Naive thymus-derived CD4-positive, alpha-beta T cell (primary cell): ENCODE measurements at regions not wholly inside any gene's neighbourhood (a gene's known extent, or its start where the extent isn't known, plus 50 kb on each side); places are given as distances from the start of the nearest gene placed in this dataset.

Source experiments
- ATAC-seq: fragments of 150-1000 bp; cut with Tn5 transposase; 2 replicates; pipeline ENCODE4 v1.10.0; 2021; ENCODE audit warnings: mild to moderate bottlenecking, moderate library complexity
- CTCF ChIA-PET: fragments of 350-600 bp; sonication (Branson Sonifier 250); formaldehyde crosslinking; loops from one replicate; lab custom pipeline; 2021; ENCODE audit warnings: antibody characterized with exemption; lab: Charles Lee
- POLR2A ChIA-PET: fragments of 350-600 bp; sonication (Branson Sonifier 250); formaldehyde crosslinking; loops from one replicate; lab custom pipeline; 2021; ENCODE audit warnings: antibody characterized with exemption, inconsistent platforms; lab: Charles Lee
- DNase-seq, 9 donors: peaks; one replicate each; pipeline versions ENCODE4 v3.0.0 to v3.0.0-alpha.2; 2020 to 2022; ENCODE audit warnings: mixed read lengths in 1 of 9
- H3K27ac ChIP-seq: one replicate; pipeline ENCODE4 v1.7.0; 2013; ENCODE audit warnings: mild to moderate bottlenecking, low read depth, low read length, moderate library complexity
- H3K27me3 ChIP-seq, 2 donors: one replicate each; pipeline ENCODE4 v1.7.0; 2013; ENCODE audit warnings: low read length in 2 of 2, mild to moderate bottlenecking in 2 of 2, moderate library complexity in 2 of 2; ENCODE audit not compliant: control insufficient read depth in 2 of 2, insufficient read depth in 2 of 2
- H3K36me3 ChIP-seq, 3 experiments: 1 replicate in 2 of 3; 2 replicates in 1 of 3; pipeline ENCODE4 v1.7.0; 2013; ENCODE audit warnings: low read length in 3 of 3, mild to moderate bottlenecking in 3 of 3, moderate library complexity in 1 of 3; ENCODE audit not compliant: insufficient read depth in 3 of 3, control insufficient read depth in 2 of 3
- H3K4me1 ChIP-seq, 2 donors: one replicate each; pipeline ENCODE4 v1.7.0; 2013; ENCODE audit warnings: low read length in 2 of 2, mild to moderate bottlenecking in 2 of 2, moderate library complexity in 1 of 2; ENCODE audit not compliant: control insufficient read depth in 2 of 2, insufficient read depth in 2 of 2
- H3K4me3 ChIP-seq: 2 replicates; pipeline ENCODE4 v1.7.0; 2013; ENCODE audit warnings: mild to moderate bottlenecking, low read length
- H3K9me3 ChIP-seq, 3 experiments: 1 replicate in 2 of 3; 2 replicates in 1 of 3; pipeline ENCODE4 v1.7.0; 2013; ENCODE audit warnings: low read length in 3 of 3; ENCODE audit not compliant: control insufficient read depth in 2 of 3
- H3K27ac Mint-ChIP-seq, 9 donors: one replicate each; pipeline ENCODE4 v1.8.0; 2020 to 2022; ENCODE audit warnings: mixed read lengths in 9 of 9, mild to moderate bottlenecking in 8 of 9, moderate library complexity in 5 of 9, inconsistent platforms in 2 of 9
- H3K27me3 Mint-ChIP-seq, 5 donors: one replicate each; pipeline ENCODE4 v1.8.0; 2021 to 2022; ENCODE audit warnings: mixed read lengths in 5 of 5, mild to moderate bottlenecking in 1 of 5
- H3K36me3 Mint-ChIP-seq, 5 donors: one replicate each; pipeline ENCODE4 v1.8.0; 2020 to 2022; ENCODE audit warnings: mixed read lengths in 5 of 5, mild to moderate bottlenecking in 3 of 5, inconsistent platforms in 1 of 5
- H3K4me1 Mint-ChIP-seq, 7 donors: one replicate each; pipeline ENCODE4 v1.8.0; 2020 to 2022; ENCODE audit warnings: mixed read lengths in 7 of 7, mild to moderate bottlenecking in 3 of 7, inconsistent platforms in 1 of 7
- H3K4me3 Mint-ChIP-seq, 10 donors: one replicate each; pipeline ENCODE4 v1.8.0; 2020 to 2022; ENCODE audit warnings: mild to moderate bottlenecking in 10 of 10, mixed read lengths in 10 of 10, moderate library complexity in 6 of 10, inconsistent platforms in 2 of 10
- H3K9me3 Mint-ChIP-seq, 11 donors: one replicate each; pipeline ENCODE4 v1.8.0; 2020 to 2022; ENCODE audit warnings: mixed read lengths in 11 of 11, mild to moderate bottlenecking in 4 of 11, inconsistent platforms in 1 of 11, moderate library complexity in 1 of 11
- intact Hi-C, 2 donors: fragments of 100-400 bp; cut with micrococcal nuclease; formaldehyde crosslinking; loops; one replicate each; pipeline ENCODE4 v1.15.1; 2023

DNA sequence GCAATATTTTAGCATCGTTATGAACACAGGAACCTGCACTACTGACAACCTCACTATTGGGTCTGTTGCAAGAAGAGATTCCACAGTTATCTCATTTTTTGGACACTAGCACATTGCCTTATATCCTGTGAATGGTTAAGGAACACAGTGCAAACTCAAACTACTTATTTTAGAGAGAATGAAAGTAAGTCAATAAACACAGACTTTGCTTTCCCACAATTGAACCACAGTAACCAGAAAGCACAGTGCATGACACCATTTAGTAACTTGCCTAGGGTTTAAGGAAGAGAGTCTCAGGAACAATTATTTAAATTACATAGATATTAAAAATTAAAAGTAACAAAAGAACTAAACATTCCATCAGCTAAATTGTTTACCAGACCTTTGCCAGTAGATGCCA lies 468.8 kb downstream of the ZWINT start:
- Histone ChIP-seq H3K4me1 (no peaks in the 10 kb centered on the region), H3K9me3 (no peaks in the 10 kb centered on the region), H3K27ac (no peak overlapping the region), H3K27me3 (no peaks in the 10 kb centered on the region), H3K36me3 (no peaks in the 10 kb centered on the region), H3K4me3 (no peak overlapping the region)
- H3K4me1 Mint-ChIP-seq: no peaks in the 10 kb centered on the region
- no peak for ATAC-seq
- intact Hi-C loops: no loop called here
- H3K36me3 Mint-ChIP-seq: no peaks in the 10 kb centered on the region
- DNase-seq: no peak
- H3K4me3 Mint-ChIP-seq: no peak overlapping the region
- no peaks in the 10 kb centered on the region for H3K27me3 Mint-ChIP-seq
- ChIA-PET CTCF (no interaction called here), POLR2A (no interaction called here)
- H3K9me3 Mint-ChIP-seq: peaks cover 0 to 12% (median 4%) of the 10 kb centered on the region in 11 donors
- no peak overlapping the region for H3K27ac Mint-ChIP-seq

GRCh38 chr10:55881588-55881987 lies 479.5 kb downstream of the ZWINT start:
- intact Hi-C loops: no loop called here
- Mint-ChIP-seq H3K4me3 (no peak overlapping the region), H3K36me3 (no peaks in the 10 kb centered on the region), H3K27ac (no peak overlapping the region), H3K4me1 (no peaks in the 10 kb centered on the region), H3K9me3 (peaks cover 0 to 29% (median 10%) of the 10 kb centered on the region in 11 donors), H3K27me3 (no peaks in the 10 kb centered on the region)
- H3K4me1 ChIP-seq: no peaks in the 10 kb centered on the region
- no peak for ATAC-seq
- no peak overlapping the region for H3K27ac ChIP-seq
- no peak overlapping the region for H3K4me3 ChIP-seq
- H3K9me3 ChIP-seq: no peaks in the 10 kb centered on the region
- POLR2A ChIA-PET: no interaction called here
- H3K36me3 ChIP-seq: no peaks in the 10 kb centered on the region
- no peak for DNase-seq
- CTCF ChIA-PET: no interaction called here
- no peaks in the 10 kb centered on the region for H3K27me3 ChIP-seq

- POLR2A ChIA-PET: no interaction called here
Measured at GRCh38 chr10:55873485-55873884, 487.6 kb downstream of the ZWINT start.

GRCh38 chr10:55870186-55870585 lies 490.9 kb downstream of the ZWINT start:
- H3K9me3 ChIP-seq: no peaks in the 10 kb centered on the region
- Mint-ChIP-seq H3K27ac (no peak overlapping the region), H3K4me3 (no peak overlapping the region), H3K4me1 (no peaks in the 10 kb centered on the region), H3K9me3 (peaks cover 0 to 18% (median 4%) of the 10 kb centered on the region in 11 donors), H3K27me3 (no peaks in the 10 kb centered on the region), H3K36me3 (no peaks in the 10 kb centered on the region)
- DNase-seq (no peak), ATAC-seq (no peak)
- intact Hi-C loops: no loop called here
- ChIA-PET POLR2A (no interaction called here), CTCF (no interaction called here)
- no peaks in the 10 kb centered on the region for H3K4me1 ChIP-seq
- H3K27ac ChIP-seq: no peak overlapping the region
- H3K27me3 ChIP-seq: no peaks in the 10 kb centered on the region
- no peaks in the 10 kb centered on the region for H3K36me3 ChIP-seq
- H3K4me3 ChIP-seq: no peak overlapping the region

More at GRCh38 chr10:55873485-55873884, 487.6 kb downstream of the ZWINT start:
- Histone ChIP-seq H3K4me1 (no peaks in the 10 kb centered on the region), H3K27ac (no peak overlapping the region), H3K4me3 (no peak overlapping the region), H3K36me3 (no peaks in the 10 kb centered on the region), H3K27me3 (no peaks in the 10 kb centered on the region), H3K9me3 (no peaks in the 10 kb centered on the region)
- CTCF ChIA-PET: no interaction called here
- intact Hi-C loops: no loop called here
- ATAC-seq (no peak), DNase-seq (no peak)
- Mint-ChIP-seq H3K4me1 (no peaks in the 10 kb centered on the region), H3K27ac (no peak overlapping the region), H3K9me3 (peaks cover 0 to 17% (median 4%) of the 10 kb centered on the region in 11 donors), H3K4me3 (no peak overlapping the region), H3K36me3 (no peaks in the 10 kb centered on the region), H3K27me3 (no peaks in the 10 kb centered on the region)

- H3K36me3 Mint-ChIP-seq: no peaks in the 10 kb centered on the region
Measured at GRCh38 chr10:55867848-55868247, 493.2 kb downstream of the ZWINT start.

DNA sequence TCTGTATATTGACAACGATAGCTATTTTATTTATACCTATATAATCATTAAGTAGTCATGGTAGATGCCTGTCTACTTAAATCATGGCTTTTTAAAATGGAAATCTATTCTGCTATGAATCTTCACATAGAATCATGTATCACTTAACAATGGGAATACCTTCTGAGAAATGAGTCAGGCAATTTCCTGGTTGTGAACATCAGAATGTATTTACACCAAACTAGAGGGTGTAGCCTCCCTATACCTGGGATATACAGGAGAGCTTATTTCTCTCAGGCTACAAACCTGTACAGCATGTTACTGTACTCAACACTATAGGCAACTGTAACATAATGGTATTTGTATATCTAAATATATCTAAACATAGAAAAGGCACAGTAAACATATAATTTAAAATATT lies 502.3 kb downstream of the ZWINT start:
- ATAC-seq (no peak), DNase-seq (no peak)
- peaks cover 0 to 3% (median 0%) of the 10 kb centered on the region in 5 donors for H3K36me3 Mint-ChIP-seq
- Histone ChIP-seq H3K36me3 (no peaks in the 10 kb centered on the region), H3K9me3 (no peaks in the 10 kb centered on the region), H3K27ac (no peak overlapping the region), H3K4me1 (no peaks in the 10 kb centered on the region), H3K4me3 (no peak overlapping the region), H3K27me3 (no peaks in the 10 kb centered on the region)
- peaks cover 0 to 13% (median 5%) of the 10 kb centered on the region in 11 donors for H3K9me3 Mint-ChIP-seq
- POLR2A ChIA-PET: no interaction called here
- H3K4me1 Mint-ChIP-seq: no peaks in the 10 kb centered on the region
- H3K27ac Mint-ChIP-seq: no peak overlapping the region
- intact Hi-C loops: no loop called here
- CTCF ChIA-PET: no interaction called here
- no peaks in the 10 kb centered on the region for H3K27me3 Mint-ChIP-seq
- no peak overlapping the region for H3K4me3 Mint-ChIP-seq

More at GRCh38 chr10:55867848-55868247, 493.2 kb downstream of the ZWINT start:
- Mint-ChIP-seq H3K9me3 (peaks cover 0 to 18% (median 4%) of the 10 kb centered on the region in 11 donors), H3K27me3 (no peaks in the 10 kb centered on the region), H3K4me1 (no peaks in the 10 kb centered on the region), H3K27ac (no peak overlapping the region), H3K4me3 (no peak overlapping the region)
- no peaks in the 10 kb centered on the region for H3K36me3 ChIP-seq
- ChIA-PET CTCF (no interaction called here), POLR2A (no interaction called here)
- H3K9me3 ChIP-seq: no peaks in the 10 kb centered on the region
- no peak overlapping the region for H3K27ac ChIP-seq
- DNase-seq (no peak), ATAC-seq (no peak)
- H3K4me3 ChIP-seq: no peak overlapping the region
- H3K4me1 ChIP-seq: no peaks in the 10 kb centered on the region
- no peaks in the 10 kb centered on the region for H3K27me3 ChIP-seq
- intact Hi-C loops: no loop called here

GRCh38 chr10:55852900-55853299 lies 508.2 kb downstream of the ZWINT start:
- CTCF ChIA-PET: no interaction called here
- H3K27ac ChIP-seq: no peak overlapping the region
- H3K4me3 Mint-ChIP-seq: no peak overlapping the region
- H3K4me3 ChIP-seq: no peak overlapping the region
- peaks cover 0 to 6% (median 0%) of the 10 kb centered on the region in 11 donors for H3K9me3 Mint-ChIP-seq
- no peak overlapping the region for H3K27ac Mint-ChIP-seq
- H3K27me3 Mint-ChIP-seq: no peaks in the 10 kb centered on the region
- H3K27me3 ChIP-seq: no peaks in the 10 kb centered on the region
- POLR2A ChIA-PET: no interaction called here
- ATAC-seq: no peak
- H3K4me1 ChIP-seq: no peaks in the 10 kb centered on the region
- no peaks in the 10 kb centered on the region for H3K9me3 ChIP-seq
- H3K36me3 Mint-ChIP-seq: no peaks in the 10 kb centered on the region
- intact Hi-C loops: no loop called here
- no peak for DNase-seq
- no peaks in the 10 kb centered on the region for H3K36me3 ChIP-seq
- H3K4me1 Mint-ChIP-seq: no peaks in the 10 kb centered on the region
